HL-60 (cell line): ENCODE measurements at regions not wholly inside any gene's neighbourhood (a gene's known extent, or its start where the extent isn't known, plus 50 kb on each side); places are given as distances from the start of the nearest gene placed in this dataset.

Experiments
- DNase-seq, 2 experiments: peaks; one replicate each; pipeline ENCODE4 v3.0.0-alpha.2; 2010 to 2020; ENCODE audit warnings: low read depth in 1 of 2, low spot score in 1 of 2
- H3K27ac ChIP-seq: fragments of 250-450 bp; sonication (Bioruptor Pico); replicated peaks from 2 replicates; pipeline ENCODE4 v1.5.1; 2020; ENCODE audit warnings: mild to moderate bottlenecking, moderate library complexity
- H3K27me3 ChIP-seq: fragments of 250-450 bp; sonication (Bioruptor Pico); 2 replicates; pipeline ENCODE4 v1.5.1; 2021; ENCODE audit warnings: mild to moderate bottlenecking, moderate library complexity; ENCODE audit not compliant: insufficient read depth, poor library complexity, severe bottlenecking
- H3K4me3 ChIP-seq: replicated peaks from 2 replicates; pipeline ENCODE4 v1.5.1; 2011; ENCODE audit warnings: mild to moderate bottlenecking, control low read depth, low read length; ENCODE audit not compliant: insufficient read depth
- GABPA ChIP-seq: IDR thresholded peaks from 2 replicates; pipeline ENCODE4 v1.6.1; 2012; ENCODE audit warnings: low read depth
- POLR2AphosphoS5 ChIP-seq: IDR thresholded peaks from 2 replicates; pipeline ENCODE4 v1.6.1; 2012; ENCODE audit warnings: low read depth
- SPI1 ChIP-seq: IDR thresholded peaks from 2 replicates; pipeline ENCODE4 v1.6.1; 2012; ENCODE audit warnings: low read depth, mild to moderate bottlenecking, borderline replicate concordance
- TF ChIP-seq, protein P1 (sequence below): IDR thresholded peaks from 2 replicates; pipeline ENCODE4 v1.6.1; 2012; ENCODE audit warnings: low read depth; ENCODE audit not compliant: insufficient replicate concordance
- TF ChIP-seq, protein P2 (sequence below): IDR thresholded peaks from one replicate; pipeline ENCODE4 v1.5.1; 2011; ENCODE audit warnings: low read length, control low read depth, inconsistent platforms; ENCODE audit not compliant: insufficient read depth

DNA sequence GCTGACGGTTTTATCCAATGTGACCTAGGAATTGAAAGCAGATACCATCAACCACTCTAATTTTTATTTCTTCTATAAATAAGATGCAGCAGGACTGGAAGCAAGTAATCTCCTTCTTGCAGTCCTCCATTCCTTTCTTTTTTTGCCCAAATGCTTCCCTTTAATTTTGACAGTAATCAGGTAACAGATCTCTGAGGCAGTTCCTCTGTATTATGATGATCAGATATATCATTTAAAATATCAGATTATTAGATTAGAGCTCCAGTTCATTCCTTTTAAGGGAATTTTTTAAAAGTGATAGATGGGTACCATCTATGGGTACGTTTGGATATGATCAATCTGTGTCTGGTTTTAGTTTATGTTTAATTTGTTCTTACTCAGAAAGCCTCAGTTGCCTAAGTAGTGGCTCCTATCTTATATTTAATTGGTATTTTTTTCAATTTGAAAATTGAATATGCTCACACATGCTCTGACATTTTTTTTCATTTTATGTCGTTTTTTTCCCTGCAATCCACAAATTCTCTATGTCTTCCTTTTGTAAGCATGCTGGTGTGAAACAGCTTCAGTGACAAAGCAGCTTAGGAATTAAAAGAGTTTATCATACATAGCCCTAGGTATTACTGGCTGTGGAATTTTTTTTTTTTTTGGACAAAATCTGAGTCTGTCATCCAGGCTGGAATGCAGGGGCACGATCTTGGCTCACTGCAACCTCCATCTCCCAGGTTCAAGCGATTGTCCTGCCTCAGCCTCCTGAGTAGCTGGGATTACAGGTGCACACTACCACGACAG is 73.7 kb upstream of the ANK2 start:
- no peaks in the 10 kb centered on the region for H3K27me3 ChIP-seq
- TF ChIP-seq, protein P1, sequence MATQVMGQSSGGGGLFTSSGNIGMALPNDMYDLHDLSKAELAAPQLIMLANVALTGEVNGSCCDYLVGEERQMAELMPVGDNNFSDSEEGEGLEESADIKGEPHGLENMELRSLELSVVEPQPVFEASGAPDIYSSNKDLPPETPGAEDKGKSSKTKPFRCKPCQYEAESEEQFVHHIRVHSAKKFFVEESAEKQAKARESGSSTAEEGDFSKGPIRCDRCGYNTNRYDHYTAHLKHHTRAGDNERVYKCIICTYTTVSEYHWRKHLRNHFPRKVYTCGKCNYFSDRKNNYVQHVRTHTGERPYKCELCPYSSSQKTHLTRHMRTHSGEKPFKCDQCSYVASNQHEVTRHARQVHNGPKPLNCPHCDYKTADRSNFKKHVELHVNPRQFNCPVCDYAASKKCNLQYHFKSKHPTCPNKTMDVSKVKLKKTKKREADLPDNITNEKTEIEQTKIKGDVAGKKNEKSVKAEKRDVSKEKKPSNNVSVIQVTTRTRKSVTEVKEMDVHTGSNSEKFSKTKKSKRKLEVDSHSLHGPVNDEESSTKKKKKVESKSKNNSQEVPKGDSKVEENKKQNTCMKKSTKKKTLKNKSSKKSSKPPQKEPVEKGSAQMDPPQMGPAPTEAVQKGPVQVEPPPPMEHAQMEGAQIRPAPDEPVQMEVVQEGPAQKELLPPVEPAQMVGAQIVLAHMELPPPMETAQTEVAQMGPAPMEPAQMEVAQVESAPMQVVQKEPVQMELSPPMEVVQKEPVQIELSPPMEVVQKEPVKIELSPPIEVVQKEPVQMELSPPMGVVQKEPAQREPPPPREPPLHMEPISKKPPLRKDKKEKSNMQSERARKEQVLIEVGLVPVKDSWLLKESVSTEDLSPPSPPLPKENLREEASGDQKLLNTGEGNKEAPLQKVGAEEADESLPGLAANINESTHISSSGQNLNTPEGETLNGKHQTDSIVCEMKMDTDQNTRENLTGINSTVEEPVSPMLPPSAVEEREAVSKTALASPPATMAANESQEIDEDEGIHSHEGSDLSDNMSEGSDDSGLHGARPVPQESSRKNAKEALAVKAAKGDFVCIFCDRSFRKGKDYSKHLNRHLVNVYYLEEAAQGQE: no peak
- TF ChIP-seq SPI1 (no peak), GABPA (no peak), POLR2AphosphoS5 (no peak)
- TF ChIP-seq, protein P2, sequence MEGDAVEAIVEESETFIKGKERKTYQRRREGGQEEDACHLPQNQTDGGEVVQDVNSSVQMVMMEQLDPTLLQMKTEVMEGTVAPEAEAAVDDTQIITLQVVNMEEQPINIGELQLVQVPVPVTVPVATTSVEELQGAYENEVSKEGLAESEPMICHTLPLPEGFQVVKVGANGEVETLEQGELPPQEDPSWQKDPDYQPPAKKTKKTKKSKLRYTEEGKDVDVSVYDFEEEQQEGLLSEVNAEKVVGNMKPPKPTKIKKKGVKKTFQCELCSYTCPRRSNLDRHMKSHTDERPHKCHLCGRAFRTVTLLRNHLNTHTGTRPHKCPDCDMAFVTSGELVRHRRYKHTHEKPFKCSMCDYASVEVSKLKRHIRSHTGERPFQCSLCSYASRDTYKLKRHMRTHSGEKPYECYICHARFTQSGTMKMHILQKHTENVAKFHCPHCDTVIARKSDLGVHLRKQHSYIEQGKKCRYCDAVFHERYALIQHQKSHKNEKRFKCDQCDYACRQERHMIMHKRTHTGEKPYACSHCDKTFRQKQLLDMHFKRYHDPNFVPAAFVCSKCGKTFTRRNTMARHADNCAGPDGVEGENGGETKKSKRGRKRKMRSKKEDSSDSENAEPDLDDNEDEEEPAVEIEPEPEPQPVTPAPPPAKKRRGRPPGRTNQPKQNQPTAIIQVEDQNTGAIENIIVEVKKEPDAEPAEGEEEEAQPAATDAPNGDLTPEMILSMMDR: no peak
- DNase-seq: no peak
- H3K27ac ChIP-seq: no peak overlapping the region
- no peak overlapping the region for H3K4me3 ChIP-seq

DNA sequence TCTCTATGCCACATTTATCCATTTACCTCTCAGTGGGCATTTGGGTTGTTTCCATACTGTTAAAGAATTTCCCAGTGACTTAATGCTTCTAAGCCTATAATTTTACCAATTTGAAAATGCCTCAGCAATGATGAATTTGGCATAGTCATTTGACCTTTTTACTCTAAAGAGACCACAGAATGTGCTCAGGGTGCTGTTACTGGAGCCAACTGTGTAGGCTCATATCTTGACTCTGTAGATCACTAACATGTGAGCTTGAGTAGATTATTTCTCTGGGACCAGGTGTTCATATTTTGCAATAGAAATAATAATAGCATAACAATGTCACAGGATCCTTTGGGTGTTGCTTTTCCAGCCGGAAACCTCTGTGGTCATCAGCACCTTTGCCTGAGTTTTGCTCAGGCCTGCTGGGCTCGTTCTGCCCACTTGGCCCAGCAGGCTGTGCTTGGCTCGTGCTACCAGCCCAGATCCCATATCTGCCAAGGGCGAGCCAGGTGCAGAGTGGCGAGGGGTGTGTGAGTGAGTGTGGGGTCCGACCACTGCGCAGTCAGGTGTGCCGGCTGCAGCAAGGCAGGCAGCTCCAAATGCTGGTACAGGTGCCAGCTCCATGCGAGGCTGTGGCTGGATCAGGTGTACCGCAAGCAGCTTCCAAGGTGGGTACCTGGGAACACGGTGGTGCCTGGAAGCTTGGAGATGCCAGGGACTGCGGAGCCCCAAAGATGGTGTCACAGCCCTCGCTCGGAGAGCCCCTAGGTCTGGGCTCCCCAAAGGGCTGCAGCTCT is 70.6 kb upstream of the ANK2 start:
- H3K4me3 ChIP-seq: no peak overlapping the region
- DNase-seq: no peak
- TF ChIP-seq GABPA: no peak
- no peak for TF ChIP-seq SPI1
- TF ChIP-seq, protein P2: no peak
- TF ChIP-seq POLR2AphosphoS5: no peak
- TF ChIP-seq, protein P1: no peak

DNA sequence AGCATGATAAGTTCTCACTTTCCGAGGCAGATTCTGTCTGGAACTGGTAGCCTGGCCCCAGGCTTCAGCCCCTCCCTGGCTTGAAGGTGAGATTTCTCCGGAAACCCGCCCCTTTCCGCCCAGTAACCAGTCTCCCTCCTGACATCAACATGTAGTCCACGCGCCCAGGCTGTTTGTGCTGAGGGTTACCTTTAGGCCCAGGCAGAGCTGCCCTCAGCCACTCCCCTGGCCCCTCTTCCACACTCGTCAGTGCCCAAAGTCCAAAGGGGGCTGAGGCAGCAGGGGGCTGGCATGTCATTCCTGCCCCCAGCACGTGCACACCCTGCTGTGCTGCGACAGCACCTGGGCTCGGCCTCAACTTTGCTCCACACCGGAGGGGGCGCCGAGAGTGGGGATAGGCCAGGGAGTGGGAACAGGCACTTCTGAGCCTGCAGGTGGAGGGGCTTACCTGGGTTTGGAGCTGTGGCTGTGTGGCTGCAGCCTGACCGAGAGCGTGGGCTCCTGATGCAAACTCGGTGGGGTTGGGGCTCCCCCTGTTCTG is 69.5 kb upstream of the ANK2 start:
- H3K4me3 ChIP-seq: no peak overlapping the region
- no peak for DNase-seq
- H3K27ac ChIP-seq: no peak overlapping the region
- TF ChIP-seq POLR2AphosphoS5: no peak
- TF ChIP-seq, protein P1: no peak
- no peak for TF ChIP-seq SPI1
- no peaks in the 10 kb centered on the region for H3K27me3 ChIP-seq

More for the DNA sequence above, 70.6 kb upstream of the ANK2 start:
- no peaks in the 10 kb centered on the region for H3K27me3 ChIP-seq
- H3K27ac ChIP-seq: no peak overlapping the region
